Stimulated activated naive CD8-positive, alpha-beta T cell treated with anti-CD3 and anti-CD28 coated beads, Interleukin-15, Interleukin-2, amounts not matched to agents 100 ng/mL and 50 ng/mL, for 24 hours (primary cell): ENCODE measurements at regions not wholly inside any gene's neighbourhood (a gene's known extent, or its start where the extent isn't known, plus 50 kb on each side); places are given as distances from the start of the nearest gene placed in this dataset.

Experiments used
- H3K27ac Mint-ChIP-seq: one replicate; pipeline ENCODE4 v1.8.0; 2021; ENCODE audit warnings: mild to moderate bottlenecking, mixed read lengths
- H3K27me3 Mint-ChIP-seq: one replicate; pipeline ENCODE4 v1.8.0; 2021; ENCODE audit warnings: mixed read lengths
- H3K36me3 Mint-ChIP-seq: one replicate; pipeline ENCODE4 v1.8.0; 2021; ENCODE audit warnings: low read depth, mixed read lengths
- H3K4me1 Mint-ChIP-seq: one replicate; pipeline ENCODE4 v1.8.0; 2021; ENCODE audit warnings: low read depth, mixed read lengths
- H3K4me3 Mint-ChIP-seq: one replicate; pipeline ENCODE4 v1.8.0; 2021; ENCODE audit warnings: mild to moderate bottlenecking, mixed read lengths
- H3K9me3 Mint-ChIP-seq: one replicate; pipeline ENCODE4 v1.8.0; 2021; ENCODE audit warnings: mixed read lengths

DNA sequence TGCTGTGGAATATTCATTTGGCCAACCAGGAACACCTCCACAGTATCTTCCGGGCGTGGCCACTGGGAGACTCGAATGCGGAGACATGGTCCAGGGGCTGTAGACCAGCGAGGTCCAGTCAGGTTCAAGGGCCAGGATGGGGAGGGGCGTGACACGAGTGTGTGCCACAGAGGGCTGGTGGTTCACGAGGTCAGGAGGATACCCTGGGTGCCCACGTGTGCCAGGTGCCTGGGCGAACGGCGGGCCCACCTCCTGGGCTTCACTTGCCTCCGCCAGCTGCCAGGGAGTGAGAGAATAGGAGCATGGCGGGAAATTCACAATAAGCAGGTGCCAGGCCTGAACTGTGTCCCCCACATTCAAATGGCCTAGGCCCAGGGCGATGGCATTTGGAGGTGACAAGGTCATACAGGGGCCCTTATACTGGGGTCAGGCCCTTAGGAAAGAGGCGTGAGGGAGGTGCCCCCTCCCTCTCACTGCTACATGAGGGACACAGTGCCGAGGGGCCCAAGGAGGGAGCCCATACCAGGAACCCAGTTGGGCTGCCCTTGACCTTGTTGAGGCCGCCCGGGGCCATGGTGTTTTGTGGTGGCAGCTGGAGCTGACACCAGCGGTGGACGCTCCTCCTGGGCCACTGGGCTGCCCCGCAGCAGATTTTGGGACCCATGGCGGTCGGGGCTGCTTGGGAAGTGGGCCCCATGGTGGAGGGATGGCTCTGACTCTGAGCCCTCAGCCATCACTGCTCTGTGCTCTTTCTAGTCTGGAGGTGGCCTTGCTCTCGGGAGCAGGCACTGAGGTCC, 1268.9 kb downstream of the BRD1 start:
- Mint-ChIP-seq H3K9me3 (no peaks in the 10 kb centered on the region), H3K36me3 (no peaks in the 10 kb centered on the region), H3K4me1 (no peaks in the 10 kb centered on the region), H3K4me3 (no peak overlapping the region), H3K27ac (no peak overlapping the region), H3K27me3 (no peaks in the 10 kb centered on the region)

DNA sequence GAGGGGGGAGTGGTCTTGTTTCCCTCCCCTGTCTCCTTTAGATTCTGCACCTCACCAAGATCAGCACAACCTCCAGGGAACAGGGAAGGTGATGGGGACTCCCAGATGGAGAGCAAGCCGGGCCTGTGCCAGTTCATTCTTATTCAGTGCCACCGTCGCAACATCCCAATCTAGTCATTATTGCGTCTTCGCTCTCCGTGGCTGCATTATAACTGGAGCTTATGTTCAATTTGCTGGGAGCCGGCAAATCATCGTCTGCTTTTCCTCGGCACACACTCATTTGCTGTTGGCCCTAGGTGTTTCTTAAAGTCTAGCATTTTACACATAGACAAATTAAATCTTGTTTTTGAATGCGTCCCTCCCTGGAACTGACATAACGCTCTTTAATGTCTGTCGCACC, 1269.7 kb downstream of the BRD1 start:
- no peaks in the 10 kb centered on the region for H3K4me1 Mint-ChIP-seq
- H3K9me3 Mint-ChIP-seq: no peaks in the 10 kb centered on the region
- H3K27me3 Mint-ChIP-seq: no peaks in the 10 kb centered on the region
- no peaks in the 10 kb centered on the region for H3K36me3 Mint-ChIP-seq
- no peak overlapping the region for H3K27ac Mint-ChIP-seq
- H3K4me3 Mint-ChIP-seq: no peak overlapping the region

DNA sequence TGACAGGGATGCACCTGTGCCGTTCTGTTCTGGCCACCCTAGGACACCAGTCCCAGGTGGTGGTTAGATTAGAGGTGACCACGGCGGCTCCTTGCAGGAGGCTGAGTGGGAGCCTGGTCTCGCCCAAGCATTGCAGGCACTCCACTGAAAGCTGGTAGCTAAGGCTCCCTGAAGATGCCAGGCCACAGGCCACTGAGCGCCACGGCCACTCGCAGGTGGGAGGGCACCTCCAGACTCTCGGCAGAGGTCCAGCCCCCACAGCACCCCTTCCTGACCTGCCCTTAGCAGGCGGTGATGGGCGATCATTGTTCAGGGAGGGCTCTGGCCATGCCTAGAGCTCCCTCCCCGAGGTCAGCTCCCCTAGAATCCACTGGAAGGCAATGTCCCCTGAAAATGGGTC, 1270.2 kb downstream of the BRD1 start:
- Mint-ChIP-seq H3K9me3 (no peaks in the 10 kb centered on the region), H3K27me3 (no peaks in the 10 kb centered on the region), H3K4me3 (no peak overlapping the region), H3K4me1 (no peaks in the 10 kb centered on the region), H3K36me3 (no peaks in the 10 kb centered on the region), H3K27ac (no peak overlapping the region)

DNA sequence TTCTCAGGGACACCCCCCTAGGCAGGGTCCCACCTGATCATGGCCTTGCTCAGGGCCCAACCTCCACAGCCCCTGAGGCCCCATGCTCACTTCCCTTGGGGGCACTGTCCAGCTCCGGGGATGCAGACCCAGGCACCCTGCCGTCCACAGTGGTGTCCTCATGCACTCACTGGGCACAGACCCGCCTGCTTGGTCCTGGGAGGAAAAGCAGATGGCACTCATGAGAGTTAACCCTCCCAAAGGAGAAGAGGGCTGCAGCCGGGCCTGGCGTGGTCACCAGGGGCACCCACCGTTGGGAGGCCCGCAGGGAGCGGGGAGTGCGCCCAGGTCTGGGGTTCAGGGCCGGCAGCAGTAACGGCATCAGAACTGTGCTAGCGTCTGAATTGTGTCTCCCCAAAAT, 1270.9 kb downstream of the BRD1 start:
- H3K9me3 Mint-ChIP-seq: no peaks in the 10 kb centered on the region
- no peak overlapping the region for H3K4me3 Mint-ChIP-seq
- no peaks in the 10 kb centered on the region for H3K27me3 Mint-ChIP-seq
- H3K36me3 Mint-ChIP-seq: no peaks in the 10 kb centered on the region
- no peak overlapping the region for H3K27ac Mint-ChIP-seq
- H3K4me1 Mint-ChIP-seq: no peaks in the 10 kb centered on the region

DNA sequence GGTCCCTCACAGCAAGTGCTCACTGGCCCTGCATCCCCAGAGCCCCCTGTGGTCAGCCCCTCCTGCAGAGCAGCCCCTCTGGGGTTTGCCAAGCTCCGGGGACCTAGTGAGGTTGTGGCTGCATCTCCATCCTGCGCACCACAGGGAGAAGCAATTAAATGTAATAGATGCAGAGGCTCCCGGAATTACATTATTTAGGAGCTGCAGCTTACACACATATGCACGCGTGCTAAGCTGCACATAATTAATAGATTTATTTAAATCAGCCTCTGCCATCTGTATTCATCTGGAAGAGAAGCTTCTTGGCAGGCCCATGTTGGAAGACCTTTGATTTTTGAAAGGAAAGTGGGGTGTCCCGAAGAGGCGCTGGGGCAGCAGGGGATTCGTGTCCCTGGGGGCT, 1271.5 kb downstream of the BRD1 start:
- H3K9me3 Mint-ChIP-seq: no peaks in the 10 kb centered on the region
- no peaks in the 10 kb centered on the region for H3K36me3 Mint-ChIP-seq
- H3K4me3 Mint-ChIP-seq: no peak overlapping the region
- no peaks in the 10 kb centered on the region for H3K4me1 Mint-ChIP-seq
- no peaks in the 10 kb centered on the region for H3K27me3 Mint-ChIP-seq
- H3K27ac Mint-ChIP-seq: no peak overlapping the region

DNA sequence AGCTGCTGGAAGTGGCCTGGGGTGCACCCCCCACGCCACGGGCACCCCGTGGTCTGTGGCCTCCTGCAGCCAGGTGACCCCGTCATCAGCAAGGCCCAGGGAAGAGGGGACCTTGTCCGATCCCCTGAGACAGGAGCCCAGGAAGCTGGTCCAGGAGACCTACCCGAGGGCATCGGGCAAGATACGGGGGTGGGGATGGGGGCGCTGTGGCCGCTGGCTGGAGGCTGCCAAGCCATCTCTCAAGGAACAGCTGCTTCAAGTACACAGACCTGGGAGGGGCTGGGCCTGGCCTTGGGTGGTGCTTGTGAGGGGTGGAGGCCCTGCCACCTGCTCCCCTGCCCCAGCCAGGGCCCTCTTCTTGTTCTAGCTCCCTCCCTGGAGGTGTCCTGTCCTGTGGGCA, 1272.1 kb downstream of the BRD1 start:
- Mint-ChIP-seq H3K27me3 (no peaks in the 10 kb centered on the region), H3K4me3 (no peak overlapping the region), H3K4me1 (no peaks in the 10 kb centered on the region), H3K9me3 (no peaks in the 10 kb centered on the region), H3K36me3 (no peaks in the 10 kb centered on the region), H3K27ac (no peak overlapping the region)

DNA sequence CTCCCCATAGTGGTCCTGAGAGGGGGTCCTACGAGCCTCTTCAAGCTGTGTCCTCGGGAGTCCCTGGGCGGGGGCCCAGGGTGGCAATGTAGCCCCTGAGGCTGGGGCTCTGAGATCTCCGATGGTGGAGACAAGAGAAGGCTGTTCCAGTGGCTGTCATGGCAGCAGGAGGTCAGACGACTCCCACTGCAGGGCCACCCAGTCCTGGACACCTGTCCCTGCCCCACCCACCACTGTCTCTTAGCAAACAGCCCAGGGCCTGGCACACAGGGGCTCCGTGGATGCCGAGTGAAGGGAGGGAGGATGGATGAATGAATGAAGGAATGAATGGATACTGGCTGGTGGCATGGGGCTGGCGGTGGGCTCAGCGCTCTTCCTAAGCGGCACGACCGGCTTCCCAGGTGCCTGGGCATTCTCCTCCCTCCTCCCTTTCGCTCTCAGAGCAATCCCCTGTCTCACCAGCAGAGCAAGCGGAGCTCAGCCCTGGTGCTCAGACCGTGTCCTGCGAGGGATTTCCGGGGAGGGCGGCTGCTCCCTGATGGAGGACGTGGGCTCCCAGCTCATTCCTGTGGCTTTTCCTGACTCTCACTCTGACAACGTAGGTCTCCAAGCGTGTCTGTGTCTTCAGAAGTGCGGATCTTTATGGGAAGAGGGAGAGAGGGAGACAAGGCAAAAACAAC, 1272.6 kb downstream of the BRD1 start:
- H3K4me3 Mint-ChIP-seq: no peak overlapping the region
- H3K9me3 Mint-ChIP-seq: no peaks in the 10 kb centered on the region
- H3K36me3 Mint-ChIP-seq: no peaks in the 10 kb centered on the region
- H3K27ac Mint-ChIP-seq: no peak overlapping the region
- H3K4me1 Mint-ChIP-seq: no peaks in the 10 kb centered on the region
- no peaks in the 10 kb centered on the region for H3K27me3 Mint-ChIP-seq

DNA sequence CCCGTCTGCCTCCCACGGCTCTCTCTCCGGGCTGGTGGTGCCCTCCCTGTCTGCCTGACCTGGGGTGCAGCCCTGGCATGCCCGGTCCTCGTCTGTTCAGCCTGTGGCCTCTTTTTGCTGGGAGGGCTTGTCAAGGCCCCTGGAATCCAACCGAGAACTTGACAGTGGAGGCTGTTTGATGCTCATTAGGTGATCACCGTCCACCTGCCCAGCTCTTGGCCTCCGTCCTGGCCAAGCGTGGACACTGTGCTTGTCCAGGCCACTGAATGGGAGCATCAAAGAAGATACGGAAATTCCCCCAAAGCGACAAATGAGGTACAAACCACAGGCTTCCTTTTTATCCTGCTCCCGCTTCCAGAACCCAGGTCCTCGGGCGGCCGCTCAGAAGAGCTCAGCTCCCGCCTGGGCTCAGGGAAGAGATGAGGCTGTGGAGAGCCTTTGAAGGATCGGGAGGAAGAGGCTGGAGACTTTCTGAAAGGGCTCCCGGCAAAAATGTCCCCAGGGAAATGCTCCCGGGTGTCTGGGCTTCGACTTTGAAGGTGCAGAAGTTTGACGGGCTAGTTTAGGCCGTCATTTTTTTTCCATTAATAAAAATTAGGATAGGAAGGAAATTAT, 1273.9 kb downstream of the BRD1 start:
- Mint-ChIP-seq H3K9me3 (no peaks in the 10 kb centered on the region), H3K27me3 (no peaks in the 10 kb centered on the region), H3K27ac (no peak overlapping the region), H3K36me3 (no peaks in the 10 kb centered on the region), H3K4me1 (no peaks in the 10 kb centered on the region), H3K4me3 (no peak overlapping the region)

DNA sequence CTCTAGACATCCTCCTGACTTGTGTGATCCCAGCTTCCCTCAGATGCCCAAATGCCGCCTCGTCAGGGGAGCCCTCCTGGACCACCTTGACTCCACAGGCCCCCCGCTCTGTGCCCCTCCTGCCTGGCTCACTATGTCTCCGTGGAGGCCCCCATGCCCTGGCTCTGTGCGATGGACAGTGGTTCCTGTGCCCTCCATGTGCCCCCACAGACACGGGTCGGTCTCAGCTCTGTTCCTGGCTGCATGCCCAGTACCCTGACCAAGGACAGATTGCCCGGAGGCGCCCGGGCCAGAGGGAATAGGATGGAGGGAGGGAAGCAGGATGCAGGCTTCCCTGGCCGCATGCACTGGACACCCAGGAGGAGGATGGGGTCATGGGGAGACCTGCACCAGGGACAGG, 1274.6 kb downstream of the BRD1 start:
- no peaks in the 10 kb centered on the region for H3K36me3 Mint-ChIP-seq
- no peak overlapping the region for H3K4me3 Mint-ChIP-seq
- no peak overlapping the region for H3K27ac Mint-ChIP-seq
- no peaks in the 10 kb centered on the region for H3K9me3 Mint-ChIP-seq
- H3K4me1 Mint-ChIP-seq: no peaks in the 10 kb centered on the region
- H3K27me3 Mint-ChIP-seq: no peaks in the 10 kb centered on the region

DNA sequence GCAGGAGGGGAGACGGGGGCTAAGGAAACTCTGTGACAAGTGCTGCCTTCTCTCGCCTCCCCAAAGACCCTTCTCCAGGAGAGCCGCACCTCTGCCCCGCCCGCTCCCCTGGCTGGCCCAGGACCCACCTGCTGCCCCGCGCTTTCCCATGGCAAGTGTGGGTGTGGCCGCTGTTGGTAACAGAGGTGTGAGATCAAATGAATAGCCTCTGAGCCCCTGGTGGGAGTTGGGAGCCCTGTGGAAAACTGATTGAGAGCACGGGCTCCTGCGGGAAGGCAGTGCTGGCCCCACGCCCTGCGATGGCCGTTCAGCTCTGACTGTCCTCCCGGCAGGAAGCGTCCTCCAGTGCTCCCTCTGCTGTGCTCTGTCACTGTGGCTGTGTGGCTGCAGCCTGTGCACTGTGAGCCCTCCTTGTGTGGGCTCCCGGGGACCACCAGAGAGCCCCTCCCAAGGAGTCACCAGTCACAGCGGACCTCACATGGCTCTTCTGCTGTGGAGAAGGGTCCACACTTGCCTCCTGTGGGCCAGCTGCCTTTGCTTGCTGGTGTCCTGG, 1275.9 kb downstream of the BRD1 start:
- H3K36me3 Mint-ChIP-seq: no peaks in the 10 kb centered on the region
- no peaks in the 10 kb centered on the region for H3K27me3 Mint-ChIP-seq
- no peaks in the 10 kb centered on the region for H3K4me1 Mint-ChIP-seq
- no peak overlapping the region for H3K27ac Mint-ChIP-seq
- no peaks in the 10 kb centered on the region for H3K9me3 Mint-ChIP-seq
- no peak overlapping the region for H3K4me3 Mint-ChIP-seq

DNA sequence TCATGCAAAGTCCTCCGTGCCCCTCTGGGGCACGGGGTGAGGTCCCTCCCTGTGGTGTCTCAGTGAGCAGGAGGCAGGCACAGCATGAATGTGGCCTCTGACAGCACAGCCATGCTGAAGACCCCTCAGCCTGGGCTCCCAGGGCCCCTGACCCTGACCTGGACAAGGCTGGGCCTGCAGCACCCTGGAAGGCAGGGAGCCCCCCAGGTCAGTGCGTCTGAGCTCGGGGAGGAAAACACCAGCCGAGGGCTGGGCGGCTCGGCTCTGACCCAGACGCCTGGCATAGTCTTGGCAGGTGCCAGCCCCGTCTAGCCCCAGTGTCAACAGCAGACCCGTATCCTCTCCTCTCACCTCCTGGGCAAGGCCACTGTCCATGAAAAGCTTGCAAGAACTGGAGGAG, 1276.6 kb downstream of the BRD1 start:
- H3K4me3 Mint-ChIP-seq: no peak overlapping the region
- no peaks in the 10 kb centered on the region for H3K36me3 Mint-ChIP-seq
- H3K27ac Mint-ChIP-seq: no peak overlapping the region
- no peaks in the 10 kb centered on the region for H3K27me3 Mint-ChIP-seq
- H3K4me1 Mint-ChIP-seq: no peaks in the 10 kb centered on the region
- H3K9me3 Mint-ChIP-seq: no peaks in the 10 kb centered on the region

DNA sequence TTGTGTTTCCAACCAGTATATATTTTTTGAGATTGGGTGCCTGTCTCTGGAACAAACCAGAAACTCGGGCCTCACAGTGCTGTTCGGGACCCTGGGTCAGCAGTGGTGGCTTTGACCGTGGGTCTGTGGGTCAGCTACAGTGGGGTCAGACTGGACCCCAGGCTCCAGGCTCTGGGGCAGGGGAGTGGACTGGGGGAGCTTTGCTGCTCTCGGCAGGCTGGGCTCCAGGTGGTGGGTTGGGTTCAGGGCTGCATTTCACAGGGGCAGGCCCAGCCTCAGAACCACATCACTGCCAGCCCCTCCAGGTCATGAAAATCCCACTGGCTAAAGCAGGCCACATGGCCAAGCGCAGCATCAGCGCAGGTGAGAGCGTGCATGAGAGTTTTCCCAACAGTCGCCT, 1279.3 kb downstream of the BRD1 start:
- Mint-ChIP-seq H3K4me3 (no peak overlapping the region), H3K27me3 (no peaks in the 10 kb centered on the region), H3K9me3 (no peaks in the 10 kb centered on the region), H3K27ac (no peak overlapping the region), H3K4me1 (no peaks in the 10 kb centered on the region), H3K36me3 (no peaks in the 10 kb centered on the region)

DNA sequence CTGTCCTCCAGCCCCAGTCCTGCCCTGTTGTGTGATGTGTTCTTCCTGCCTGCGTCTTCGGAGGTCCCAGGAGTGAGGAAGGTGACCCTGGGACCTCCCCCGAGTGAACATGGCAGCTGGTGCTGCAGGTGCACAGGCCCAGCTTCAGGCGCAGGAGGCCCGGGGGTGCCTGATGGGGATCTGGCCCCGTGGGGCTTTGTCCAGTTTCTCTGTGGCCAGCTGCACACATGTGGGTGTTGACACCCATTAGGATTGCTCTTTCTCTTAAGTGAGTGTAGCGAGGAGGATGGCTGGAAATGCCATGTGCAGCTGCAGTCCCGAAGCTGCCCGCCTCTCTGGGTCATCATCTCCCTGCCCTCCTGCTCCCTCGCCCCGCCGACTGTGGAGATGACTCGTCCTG, 1279.7 kb downstream of the BRD1 start:
- Mint-ChIP-seq H3K27me3 (no peaks in the 10 kb centered on the region), H3K4me3 (no peak overlapping the region), H3K4me1 (no peaks in the 10 kb centered on the region), H3K36me3 (no peaks in the 10 kb centered on the region), H3K9me3 (no peaks in the 10 kb centered on the region), H3K27ac (no peak overlapping the region)

DNA sequence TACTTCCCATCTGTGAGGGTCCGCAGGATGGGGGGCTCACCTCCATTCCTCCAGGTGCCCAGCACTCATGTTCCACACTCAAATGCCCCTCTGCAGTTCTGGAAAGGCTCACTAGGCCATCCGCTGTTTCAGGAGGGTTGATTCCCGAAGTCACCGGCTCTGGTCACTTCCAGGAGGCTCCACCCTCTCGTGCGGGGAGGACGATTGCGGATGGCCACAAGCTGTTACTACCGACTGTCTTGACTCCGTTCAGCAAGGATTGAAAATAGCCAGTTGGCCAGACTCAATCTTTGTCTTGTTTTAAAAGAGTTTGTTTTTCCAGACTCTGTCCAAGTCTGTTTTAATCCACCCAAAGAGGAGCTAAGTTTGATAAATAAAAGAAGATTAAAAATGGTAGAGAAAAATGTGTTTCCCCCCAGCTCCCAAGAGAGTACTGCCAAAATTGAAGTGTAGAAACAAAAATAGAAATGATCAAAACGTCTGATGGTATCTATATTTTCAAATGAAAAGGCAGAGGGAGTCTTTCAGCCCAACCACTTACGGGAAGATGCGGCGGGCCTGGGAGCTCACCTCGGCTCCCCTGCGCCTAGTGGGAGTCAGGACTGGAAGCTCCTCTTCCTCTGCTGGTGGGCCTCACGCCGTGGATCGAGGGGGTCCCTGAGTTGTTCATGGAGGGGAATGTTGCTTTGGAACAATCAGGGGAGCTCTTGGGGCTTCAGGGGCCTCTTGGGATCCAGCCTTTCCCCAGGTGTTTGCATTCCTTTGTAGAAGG, 1280.8 kb downstream of the BRD1 start:
- H3K4me3 Mint-ChIP-seq: no peak overlapping the region
- H3K9me3 Mint-ChIP-seq: no peaks in the 10 kb centered on the region
- no peaks in the 10 kb centered on the region for H3K4me1 Mint-ChIP-seq
- no peaks in the 10 kb centered on the region for H3K36me3 Mint-ChIP-seq
- H3K27me3 Mint-ChIP-seq: no peaks in the 10 kb centered on the region
- no peak overlapping the region for H3K27ac Mint-ChIP-seq

DNA sequence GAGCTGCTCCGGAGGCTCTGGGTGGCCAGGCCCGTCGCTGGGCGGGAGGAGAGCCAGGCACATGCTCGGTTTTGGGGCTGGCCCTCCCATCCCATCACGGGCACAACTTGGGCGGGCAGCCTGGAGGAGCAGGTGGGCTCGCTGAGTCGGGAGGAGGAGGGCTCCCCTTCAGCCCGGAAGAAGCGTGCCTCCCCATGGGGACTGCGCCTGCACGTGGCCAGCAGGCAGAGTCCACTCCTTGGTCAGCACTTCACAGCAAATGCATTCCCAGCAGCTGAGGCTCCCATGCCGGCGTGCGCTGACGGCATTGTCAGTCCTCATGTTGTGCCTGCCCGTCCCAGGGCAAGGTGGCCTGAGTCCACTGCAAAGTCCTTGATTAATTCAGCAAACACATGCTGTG, 1281.7 kb downstream of the BRD1 start:
- no peak overlapping the region for H3K4me3 Mint-ChIP-seq

More for the DNA sequence above, 1281.7 kb downstream of the BRD1 start:
- Mint-ChIP-seq H3K36me3 (no peaks in the 10 kb centered on the region), H3K27me3 (no peaks in the 10 kb centered on the region), H3K27ac (no peak overlapping the region), H3K9me3 (no peaks in the 10 kb centered on the region), H3K4me1 (no peaks in the 10 kb centered on the region)
